Natural killer cell (primary cell): ENCODE measurements at regions not wholly inside any gene's neighbourhood (a gene's known extent, or its start where the extent isn't known, plus 50 kb on each side); places are given as distances from the start of the nearest gene placed in this dataset.
"Not testable (repeated sequence)": the region's sequence is repeated elsewhere in the genome, so short reads cannot be mapped to it uniquely, and the experiment has no call there.

Experiments used
- ATAC-seq, 3 donors: fragments of 150-1000 bp in 2 of 3; fragments of 200-7000 bp in 1 of 3; cut with Tn5 transposase; 1 replicate in 1 of 3; 2 replicates in 2 of 3; pipeline ENCODE4 v1.10.0; 2021; ENCODE audit warnings: mild to moderate bottlenecking in 2 of 3, moderate library complexity in 2 of 3
- DNase-seq, 2 donors: peaks; one replicate each; pipeline versions ENCODE4 v3.0.0 to v3.0.0-alpha.2; 2013 to 2021; ENCODE audit warnings: mixed read lengths in 1 of 2
- H3K27ac ChIP-seq: one replicate; pipeline ENCODE4 v1.5.1; 2013; ENCODE audit warnings: mild to moderate bottlenecking, low read length
- H3K27me3 ChIP-seq: one replicate; pipeline ENCODE4 v1.6.1; 2013; ENCODE audit warnings: low read length; ENCODE audit not compliant: control insufficient read depth, insufficient read depth
- H3K36me3 ChIP-seq: one replicate; pipeline ENCODE4 v1.6.1; 2013; ENCODE audit warnings: low read length; ENCODE audit not compliant: control insufficient read depth, insufficient read depth
- H3K4me1 ChIP-seq: one replicate; pipeline ENCODE4 v1.6.1; 2013; ENCODE audit warnings: low read length; ENCODE audit not compliant: control insufficient read depth, insufficient read depth
- H3K4me3 ChIP-seq: one replicate; pipeline ENCODE4 v1.5.1; 2013; ENCODE audit warnings: low read length
- H3K9me3 ChIP-seq: one replicate; pipeline ENCODE4 v1.6.1; 2013; ENCODE audit warnings: low read length; ENCODE audit not compliant: control insufficient read depth, insufficient read depth
- H3K27ac Mint-ChIP-seq, 2 donors: one replicate each; pipeline ENCODE4 v1.8.0; 2022; ENCODE audit warnings: mild to moderate bottlenecking in 2 of 2, mixed read lengths in 2 of 2, moderate library complexity in 1 of 2
- H3K27me3 Mint-ChIP-seq, 2 donors: one replicate each; pipeline ENCODE4 v1.8.0; 2022; ENCODE audit warnings: low read depth in 2 of 2, mixed read lengths in 2 of 2
- H3K36me3 Mint-ChIP-seq: one replicate; pipeline ENCODE4 v1.8.0; 2022; ENCODE audit warnings: mixed read lengths
- H3K4me1 Mint-ChIP-seq, 2 donors: one replicate each; pipeline ENCODE4 v1.8.0; 2022; ENCODE audit warnings: mixed read lengths in 2 of 2
- H3K4me3 Mint-ChIP-seq: one replicate; pipeline ENCODE4 v1.8.0; 2022; ENCODE audit warnings: mild to moderate bottlenecking, moderate library complexity, mixed read lengths
- H3K9me3 Mint-ChIP-seq, 2 donors: one replicate each; pipeline ENCODE4 v1.8.0; 2022; ENCODE audit warnings: mixed read lengths in 2 of 2
- WGBS: methylation state at CpG from one replicate; pipeline ENCODE4 v1.1.7; 2013; ENCODE audit warnings: missing lambda C conversion rate; ENCODE audit not compliant: insufficient coverage; 5-methylcytosine and 5-hydroxymethylcytosine counted together
- intact Hi-C: fragments of 100-400 bp; cut with micrococcal nuclease; formaldehyde crosslinking; loops from one replicate; pipeline ENCODE4 v1.14.2; 2022
- TF ChIP-seq, protein P1 (sequence below): fragments of 200-600 bp; IDR thresholded peaks from one replicate; pipeline ENCODE4 v1.8.0; 2022; ENCODE audit warnings: antibody characterized with exemption

DNA sequence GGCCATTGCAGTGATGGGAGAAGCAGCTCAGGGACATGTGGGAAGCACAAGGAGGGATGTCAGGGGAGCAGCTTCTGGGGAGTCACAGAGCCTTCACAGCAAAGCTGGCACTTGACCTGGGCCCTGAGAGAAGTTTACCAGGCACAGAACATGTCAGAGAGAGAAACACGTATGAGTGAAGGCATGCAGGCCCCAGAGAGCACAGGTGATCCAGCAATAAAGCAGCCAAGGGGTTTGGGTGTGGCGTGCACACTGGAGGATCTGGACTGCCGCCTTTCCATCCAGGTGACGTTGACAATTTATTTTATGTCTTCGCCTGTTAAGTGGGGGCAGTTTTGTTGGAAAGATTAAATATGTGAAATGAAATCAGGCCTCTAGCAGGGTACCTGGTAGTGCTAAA, 252.6 kb upstream of the COBL start:
- H3K9me3 Mint-ChIP-seq, result peaks cover 19 to 22% of the 10 kb centered on the region in 2 donors
- peaks cover 7% of the 10 kb centered on the region for H3K36me3 Mint-ChIP-seq
- Histone ChIP-seq H3K4me3 (no peak overlapping the region), H3K9me3 (peaks cover 17% of the 10 kb centered on the region), H3K27me3 (no peaks in the 10 kb centered on the region), H3K27ac (no peak overlapping the region), H3K4me1 (no peaks in the 10 kb centered on the region), H3K36me3 (no peaks in the 10 kb centered on the region)
- H3K4me3 Mint-ChIP-seq, result no peak overlapping the region
- DNase-seq (no peak), ATAC-seq (no peak)
- TF ChIP-seq, protein P1, sequence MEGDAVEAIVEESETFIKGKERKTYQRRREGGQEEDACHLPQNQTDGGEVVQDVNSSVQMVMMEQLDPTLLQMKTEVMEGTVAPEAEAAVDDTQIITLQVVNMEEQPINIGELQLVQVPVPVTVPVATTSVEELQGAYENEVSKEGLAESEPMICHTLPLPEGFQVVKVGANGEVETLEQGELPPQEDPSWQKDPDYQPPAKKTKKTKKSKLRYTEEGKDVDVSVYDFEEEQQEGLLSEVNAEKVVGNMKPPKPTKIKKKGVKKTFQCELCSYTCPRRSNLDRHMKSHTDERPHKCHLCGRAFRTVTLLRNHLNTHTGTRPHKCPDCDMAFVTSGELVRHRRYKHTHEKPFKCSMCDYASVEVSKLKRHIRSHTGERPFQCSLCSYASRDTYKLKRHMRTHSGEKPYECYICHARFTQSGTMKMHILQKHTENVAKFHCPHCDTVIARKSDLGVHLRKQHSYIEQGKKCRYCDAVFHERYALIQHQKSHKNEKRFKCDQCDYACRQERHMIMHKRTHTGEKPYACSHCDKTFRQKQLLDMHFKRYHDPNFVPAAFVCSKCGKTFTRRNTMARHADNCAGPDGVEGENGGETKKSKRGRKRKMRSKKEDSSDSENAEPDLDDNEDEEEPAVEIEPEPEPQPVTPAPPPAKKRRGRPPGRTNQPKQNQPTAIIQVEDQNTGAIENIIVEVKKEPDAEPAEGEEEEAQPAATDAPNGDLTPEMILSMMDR, result no peak
- H3K27ac Mint-ChIP-seq, result no peak overlapping the region
- intact Hi-C loops, result no loop called here
- WGBS, result 90% methylated on average over 5 of the region's 5 CpGs
- no peaks in the 10 kb centered on the region for H3K4me1 Mint-ChIP-seq
- no peaks in the 10 kb centered on the region for H3K27me3 Mint-ChIP-seq

DNA sequence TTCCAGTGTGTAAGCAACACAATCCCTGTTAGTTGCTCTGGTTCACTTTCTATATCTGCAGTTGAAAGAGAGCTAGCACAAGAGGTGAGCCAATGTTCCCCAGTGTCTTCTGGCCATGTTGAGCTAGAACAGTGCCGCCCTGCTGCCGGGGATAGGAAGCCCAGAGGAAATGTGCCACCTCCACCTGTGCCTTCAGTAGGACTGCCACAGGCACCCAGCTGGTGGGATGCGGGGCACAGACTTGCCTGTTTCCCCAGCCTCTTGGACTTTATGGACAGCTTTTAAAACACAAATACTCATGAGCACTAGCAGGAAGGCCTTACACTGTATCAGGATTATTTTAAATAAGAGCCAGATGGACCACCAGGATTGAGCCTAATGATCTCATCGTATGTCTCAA, 234.5 kb upstream of the COBL start:
- Histone ChIP-seq H3K4me1 (no peaks in the 10 kb centered on the region), H3K4me3 (no peak overlapping the region), H3K27ac (no peak overlapping the region), H3K36me3 (no peaks in the 10 kb centered on the region), H3K9me3 (peaks cover 9% of the 10 kb centered on the region), H3K27me3 (no peaks in the 10 kb centered on the region)
- intact Hi-C loops, result no loop called here
- Mint-ChIP-seq H3K4me3 (no peak overlapping the region), H3K27ac (no peak overlapping the region), H3K4me1 (no peaks in the 10 kb centered on the region), H3K36me3 (no peaks in the 10 kb centered on the region), H3K9me3 (peaks cover 13 to 15% of the 10 kb centered on the region in 2 donors), H3K27me3 (no peaks in the 10 kb centered on the region)
- ATAC-seq (no peak), DNase-seq (no peak)
- TF ChIP-seq, protein P1, result no peak
- 94% methylated on average over 4 of the region's 4 CpGs for WGBS

DNA sequence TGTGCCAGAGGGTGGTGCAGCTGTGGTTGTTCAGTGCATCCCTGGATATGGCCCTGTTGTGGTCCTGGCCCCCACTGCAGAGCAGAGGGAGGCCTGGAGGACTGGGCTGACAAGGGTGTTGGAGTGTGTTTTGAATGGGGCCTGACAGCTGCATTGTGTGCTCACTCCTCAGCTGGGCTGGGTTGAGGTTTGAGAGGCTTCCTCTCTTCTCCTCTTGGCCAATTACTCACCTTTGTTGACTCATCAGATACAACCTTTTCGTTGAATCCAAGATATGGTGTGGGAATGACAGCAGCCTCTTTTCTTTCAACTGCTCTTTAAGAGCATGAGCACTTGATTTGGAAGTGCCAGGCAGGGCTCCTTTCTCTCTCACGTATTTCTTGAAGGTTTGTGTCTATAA, 228.5 kb upstream of the COBL start:
- 78% methylated on average over 2 of the region's 2 CpGs for WGBS
- H3K27ac ChIP-seq, result no peak overlapping the region
- no peaks in the 10 kb centered on the region for H3K27me3 Mint-ChIP-seq
- intact Hi-C loops, result no loop called here
- peaks cover 12% of the 10 kb centered on the region for H3K36me3 Mint-ChIP-seq
- H3K27me3 ChIP-seq, result no peaks in the 10 kb centered on the region
- DNase-seq, result no peak
- TF ChIP-seq, protein P1, result no peak
- peaks cover 15% of the 10 kb centered on the region in 2 donors for H3K9me3 Mint-ChIP-seq
- no peaks in the 10 kb centered on the region for H3K36me3 ChIP-seq
- H3K9me3 ChIP-seq, result peaks cover 6% of the 10 kb centered on the region
- ATAC-seq, result no peak
- H3K4me3 Mint-ChIP-seq, result no peak overlapping the region
- no peak overlapping the region for H3K4me3 ChIP-seq
- no peak overlapping the region for H3K27ac Mint-ChIP-seq
- no peaks in the 10 kb centered on the region for H3K4me1 ChIP-seq
- no peaks in the 10 kb centered on the region for H3K4me1 Mint-ChIP-seq

DNA sequence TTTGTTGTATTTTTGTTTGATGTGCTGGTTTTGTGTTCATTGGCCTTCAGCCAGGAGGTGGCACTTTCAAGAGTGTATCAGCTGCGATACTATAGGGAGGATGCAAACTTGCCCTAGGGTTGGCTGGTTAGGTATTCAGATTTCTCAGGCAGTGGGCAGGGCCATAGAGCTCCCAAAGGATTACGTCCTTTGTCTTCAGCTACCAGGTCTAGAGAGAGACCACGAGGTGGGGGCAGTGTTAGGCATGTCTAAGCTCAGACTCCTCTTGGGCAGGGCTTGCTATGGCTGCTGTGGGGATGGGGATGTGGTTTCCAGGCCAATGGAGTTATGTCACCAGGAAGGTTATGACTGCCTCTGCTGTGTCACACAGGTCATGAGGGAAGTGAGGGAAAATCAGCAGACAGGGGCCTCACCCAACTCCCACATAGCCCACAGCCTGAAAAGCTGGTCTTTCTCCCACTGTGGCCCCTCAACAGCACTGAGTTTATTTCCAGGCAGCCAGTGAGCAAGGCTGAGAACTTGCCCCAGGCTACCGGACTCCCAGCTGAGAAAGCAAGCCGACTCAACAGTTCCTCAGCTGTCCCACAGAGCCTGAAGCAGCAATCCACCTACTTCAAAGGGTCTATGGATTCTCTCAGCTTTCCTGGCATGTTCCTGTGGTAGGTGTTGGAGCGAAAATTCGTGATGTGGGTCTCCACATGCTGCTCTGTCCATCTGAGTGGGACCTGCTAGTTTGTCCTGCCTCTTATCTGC, 227.4 kb upstream of the COBL start:
- H3K9me3 Mint-ChIP-seq, result peaks cover 10 to 16% of the 10 kb centered on the region in 2 donors
- DNase-seq, result no peak
- H3K36me3 ChIP-seq, result no peaks in the 10 kb centered on the region
- peaks cover 12% of the 10 kb centered on the region for H3K36me3 Mint-ChIP-seq
- WGBS, result 66% methylated on average over 5 of the region's 7 CpGs
- intact Hi-C loops, result no loop called here
- no peaks in the 10 kb centered on the region for H3K4me1 ChIP-seq
- no peak overlapping the region for H3K4me3 ChIP-seq
- H3K4me3 Mint-ChIP-seq, result no peak overlapping the region
- TF ChIP-seq, protein P1, result no peak
- H3K27me3 Mint-ChIP-seq, result no peaks in the 10 kb centered on the region
- peaks cover 5% of the 10 kb centered on the region for H3K9me3 ChIP-seq
- H3K27me3 ChIP-seq, result no peaks in the 10 kb centered on the region
- ATAC-seq, result no peak
- no peak overlapping the region for H3K27ac Mint-ChIP-seq
- no peak overlapping the region for H3K27ac ChIP-seq
- no peaks in the 10 kb centered on the region for H3K4me1 Mint-ChIP-seq

DNA sequence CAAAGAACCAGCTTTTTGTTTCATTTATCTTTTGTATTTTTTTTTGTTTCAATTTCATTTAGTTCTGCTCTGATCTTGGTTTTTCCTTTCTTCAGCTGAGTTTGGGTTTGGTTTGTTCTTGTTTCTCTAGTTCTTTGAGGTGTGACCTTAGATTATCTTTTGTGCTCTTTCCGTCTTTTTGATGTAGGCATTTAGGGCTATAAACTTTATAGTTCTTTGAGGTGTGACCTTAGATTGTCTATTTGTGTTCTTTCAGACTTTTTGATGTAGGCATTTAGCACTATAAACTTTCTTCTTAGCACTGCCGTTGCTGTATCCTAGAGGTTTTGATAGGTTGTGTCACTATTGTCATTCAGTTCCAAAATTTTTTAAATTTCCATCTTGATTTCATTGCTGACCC, 224.3 kb upstream of the COBL start:
- H3K4me3 Mint-ChIP-seq, H3K4me1 Mint-ChIP-seq, H3K4me1 ChIP-seq, H3K27ac ChIP-seq, H3K27me3 ChIP-seq, ATAC-seq, H3K27ac Mint-ChIP-seq, intact Hi-C loops, H3K4me3 ChIP-seq, H3K36me3 ChIP-seq, H3K9me3 ChIP-seq, DNase-seq, H3K27me3 Mint-ChIP-seq: not testable (repeated sequence)
- H3K36me3 Mint-ChIP-seq, result peaks cover 12% of the 10 kb centered on the region
- WGBS, result 80% methylated on average over 1 of the region's 2 CpGs
- peaks cover 6 to 17% of the 10 kb centered on the region in 2 donors for H3K9me3 Mint-ChIP-seq
